OCI-LY3 (cell line): ENCODE measurements at regions not wholly inside any gene's neighbourhood (a gene's known extent, or its start where the extent isn't known, plus 50 kb on each side); places are given as distances from the start of the nearest gene placed in this dataset.

Source experiments
- H2AFZ ChIP-seq: fragments of 200-600, 300-600 bp; shearing (Covaris generic); 2 replicates; pipeline ENCODE4 v1.6.0; 2014; ENCODE audit warnings: antibody characterized with exemption, low read depth, low read length
- H3K27ac ChIP-seq: fragments of 200-600, 300-600 bp; sonication (generic); 2 replicates; pipeline ENCODE4 v1.5.1; 2014; ENCODE audit warnings: mild to moderate bottlenecking, low read length, moderate library complexity, mixed read lengths
- H3K27me3 ChIP-seq: fragments of 200-600, 300-600 bp; sonication (generic); 2 replicates; pipeline ENCODE4 v1.6.1; 2014; ENCODE audit warnings: low read depth, low read length, mixed read lengths
- H3K36me3 ChIP-seq: fragments of 200-600, 300-600 bp; sonication (generic); replicated peaks from 2 replicates; pipeline ENCODE3; 2014; ENCODE audit warnings: low read depth, low read length, mixed read lengths
- H3K4me1 ChIP-seq: fragments of 300-600, 200-600 bp; sonication (generic); 2 replicates; pipeline ENCODE4 v1.6.1; 2014; ENCODE audit warnings: low read length, mixed read lengths
- H3K4me2 ChIP-seq: fragments of 200-600, 300-600 bp; sonication (generic); 2 replicates; pipeline ENCODE4 v1.6.1; 2014; ENCODE audit warnings: low read length, mixed read lengths
- H3K4me3 ChIP-seq: fragments of 300-600, 200-600 bp; sonication (generic); 2 replicates; pipeline ENCODE4 v1.5.1; 2014; ENCODE audit warnings: antibody characterized with exemption, mild to moderate bottlenecking, low read length, moderate library complexity
- H3K79me2 ChIP-seq: fragments of 300-600, 200-600 bp; shearing (Covaris generic); 2 replicates; pipeline ENCODE4 v1.6.1; 2014; ENCODE audit warnings: mild to moderate bottlenecking, low read length, mixed read lengths
- H3K9ac ChIP-seq: fragments of 300-600, 200-600 bp; shearing (Covaris generic); 2 replicates; pipeline ENCODE4 v1.6.0; 2014; ENCODE audit warnings: mild to moderate bottlenecking, low read length, moderate library complexity
- H3K9me3 ChIP-seq: fragments of 200-600, 300-600 bp; shearing (Covaris generic); 2 replicates; pipeline ENCODE4 v1.6.1; 2014; ENCODE audit warnings: low read length, mixed read lengths; ENCODE audit not compliant: insufficient read depth
- H4K20me1 ChIP-seq: fragments of 200-600, 300-600 bp; sonication (generic); 2 replicates; pipeline ENCODE4 v1.6.1; 2016; ENCODE audit warnings: low read length, mixed read lengths; ENCODE audit not compliant: insufficient read depth
- EZH2phosphoT487 ChIP-seq: fragments of 200-600 bp; shearing (Covaris generic); IDR thresholded peaks from 2 replicates; pipeline ENCODE4 v1.6.1; 2018; ENCODE audit warnings: antibody characterized with exemption, mixed run types, low read depth
- TF ChIP-seq, protein P1 (sequence below): fragments of 200-600, 300-600 bp; sonication (generic); IDR thresholded peaks from 2 replicates; pipeline ENCODE4 v1.5.1; 2014; ENCODE audit warnings: antibody characterized with exemption, low read length, low read depth

DNA sequence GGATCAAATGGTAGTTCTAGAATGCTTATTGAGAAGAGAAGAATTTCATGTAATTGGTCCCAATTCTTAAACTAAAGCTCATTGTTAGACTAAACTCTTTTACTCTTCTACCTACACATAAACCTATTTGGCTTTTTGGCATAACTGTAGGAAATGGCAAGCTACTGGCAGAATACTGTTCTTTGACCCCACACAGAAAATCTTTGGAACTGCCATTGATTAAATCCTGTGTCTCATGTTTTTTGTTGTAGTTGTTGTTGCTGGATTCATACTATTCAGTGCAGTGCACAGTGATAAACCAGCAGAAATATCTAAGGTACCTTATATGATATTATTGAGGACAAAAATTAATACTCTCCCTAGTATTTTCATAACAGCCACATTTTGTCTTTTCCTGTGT lies 242.1 kb upstream of the SGK1 start:
- TF ChIP-seq, protein P1, sequence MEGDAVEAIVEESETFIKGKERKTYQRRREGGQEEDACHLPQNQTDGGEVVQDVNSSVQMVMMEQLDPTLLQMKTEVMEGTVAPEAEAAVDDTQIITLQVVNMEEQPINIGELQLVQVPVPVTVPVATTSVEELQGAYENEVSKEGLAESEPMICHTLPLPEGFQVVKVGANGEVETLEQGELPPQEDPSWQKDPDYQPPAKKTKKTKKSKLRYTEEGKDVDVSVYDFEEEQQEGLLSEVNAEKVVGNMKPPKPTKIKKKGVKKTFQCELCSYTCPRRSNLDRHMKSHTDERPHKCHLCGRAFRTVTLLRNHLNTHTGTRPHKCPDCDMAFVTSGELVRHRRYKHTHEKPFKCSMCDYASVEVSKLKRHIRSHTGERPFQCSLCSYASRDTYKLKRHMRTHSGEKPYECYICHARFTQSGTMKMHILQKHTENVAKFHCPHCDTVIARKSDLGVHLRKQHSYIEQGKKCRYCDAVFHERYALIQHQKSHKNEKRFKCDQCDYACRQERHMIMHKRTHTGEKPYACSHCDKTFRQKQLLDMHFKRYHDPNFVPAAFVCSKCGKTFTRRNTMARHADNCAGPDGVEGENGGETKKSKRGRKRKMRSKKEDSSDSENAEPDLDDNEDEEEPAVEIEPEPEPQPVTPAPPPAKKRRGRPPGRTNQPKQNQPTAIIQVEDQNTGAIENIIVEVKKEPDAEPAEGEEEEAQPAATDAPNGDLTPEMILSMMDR, result no peak
- no peak for TF ChIP-seq EZH2phosphoT487
- Histone ChIP-seq H3K9ac (no peak overlapping the region), H3K79me2 (no peaks in the 10 kb centered on the region), H3K9me3 (no peaks in the 10 kb centered on the region), H3K27me3 (no peaks in the 10 kb centered on the region), H3K4me1 (no peaks in the 10 kb centered on the region), H4K20me1 (no peaks in the 10 kb centered on the region), H3K4me3 (no peak overlapping the region), H3K4me2 (no peak overlapping the region), H3K27ac (no peak overlapping the region), H2AFZ (no peak overlapping the region), H3K36me3 (no peaks in the 10 kb centered on the region)

DNA sequence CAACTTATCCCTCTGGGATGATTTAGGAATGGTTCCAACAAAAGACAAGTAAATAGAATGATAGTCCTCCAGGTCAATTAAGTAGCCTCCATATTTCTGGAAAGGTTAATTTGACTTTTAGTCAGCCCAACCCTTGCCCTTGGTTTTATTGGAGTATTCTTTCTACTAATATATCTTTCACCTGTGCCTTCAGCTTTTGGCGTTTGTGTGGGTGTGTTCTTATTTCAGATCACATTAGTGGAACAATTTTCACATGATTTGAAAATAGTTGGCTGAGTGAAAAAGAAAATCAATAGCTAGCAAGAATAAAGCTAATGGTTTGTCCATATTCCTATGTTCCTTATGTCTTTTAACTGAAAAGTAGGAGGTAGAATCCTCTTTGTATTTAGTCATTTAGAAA lies 239.6 kb upstream of the SGK1 start:
- H3K4me2 ChIP-seq, result no peak overlapping the region
- no peaks in the 10 kb centered on the region for H3K9me3 ChIP-seq
- no peak overlapping the region for H3K4me3 ChIP-seq
- H3K27me3 ChIP-seq, result no peaks in the 10 kb centered on the region
- TF ChIP-seq, protein P1, result no peak
- no peak for TF ChIP-seq EZH2phosphoT487
- no peaks in the 10 kb centered on the region for H3K79me2 ChIP-seq
- H4K20me1 ChIP-seq, result no peaks in the 10 kb centered on the region
- H3K9ac ChIP-seq, result no peak overlapping the region
- no peaks in the 10 kb centered on the region for H3K36me3 ChIP-seq
- no peak overlapping the region for H2AFZ ChIP-seq
- no peak overlapping the region for H3K27ac ChIP-seq
- H3K4me1 ChIP-seq, result no peaks in the 10 kb centered on the region

DNA sequence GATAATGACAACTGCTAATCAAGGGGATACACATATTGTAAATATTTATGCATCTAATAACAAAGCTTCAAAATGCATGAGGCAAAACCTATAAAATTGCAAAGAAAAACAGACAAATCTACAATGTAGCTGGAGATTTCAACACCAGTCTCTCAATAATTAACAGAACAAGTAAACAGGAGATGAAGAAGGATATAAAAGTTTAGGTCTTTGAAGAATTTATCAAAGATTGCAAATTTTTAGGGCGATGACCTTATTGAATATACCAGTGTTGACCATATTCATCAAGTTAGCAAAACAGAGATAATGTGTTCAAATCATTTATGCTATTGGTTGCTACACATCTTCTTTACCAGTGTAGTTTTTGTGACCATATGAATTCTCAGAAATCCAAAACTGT lies 237.8 kb upstream of the SGK1 start:
- H3K4me1 ChIP-seq, result no peaks in the 10 kb centered on the region
- H3K4me2 ChIP-seq, result no peak overlapping the region
- H3K27ac ChIP-seq, result no peak overlapping the region
- TF ChIP-seq, protein P1, result no peak
- TF ChIP-seq EZH2phosphoT487, result no peak
- no peak overlapping the region for H3K4me3 ChIP-seq
- no peaks in the 10 kb centered on the region for H4K20me1 ChIP-seq
- no peaks in the 10 kb centered on the region for H3K36me3 ChIP-seq
- H2AFZ ChIP-seq, result no peak overlapping the region
- H3K79me2 ChIP-seq, result no peaks in the 10 kb centered on the region
- no peaks in the 10 kb centered on the region for H3K27me3 ChIP-seq
- H3K9me3 ChIP-seq, result no peaks in the 10 kb centered on the region
- H3K9ac ChIP-seq, result no peak overlapping the region

DNA sequence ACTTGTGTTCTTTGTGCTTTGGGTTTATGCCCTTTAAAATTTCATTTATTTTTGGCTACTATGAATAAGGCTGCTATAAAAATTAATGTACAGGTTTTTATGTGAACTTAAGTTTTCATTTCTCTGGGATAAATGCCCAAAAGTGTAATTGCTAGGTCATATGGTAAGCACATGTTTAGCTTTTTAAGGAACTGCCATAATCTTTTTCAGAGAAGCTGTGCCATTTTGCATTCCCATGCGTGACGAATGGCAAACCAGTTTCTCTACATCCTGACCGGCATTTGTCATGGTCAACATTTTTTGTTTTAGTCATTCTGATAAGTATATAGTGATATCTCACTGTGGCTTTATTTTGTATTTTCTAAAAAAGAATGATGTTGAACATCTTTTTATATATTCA lies 236.0 kb upstream of the SGK1 start:
- Histone ChIP-seq H3K27ac (no peak overlapping the region), H3K9ac (no peak overlapping the region), H3K9me3 (no peaks in the 10 kb centered on the region), H3K27me3 (no peaks in the 10 kb centered on the region), H3K79me2 (no peaks in the 10 kb centered on the region), H4K20me1 (no peaks in the 10 kb centered on the region), H2AFZ (no peak overlapping the region), H3K36me3 (no peaks in the 10 kb centered on the region), H3K4me2 (no peak overlapping the region), H3K4me3 (no peak overlapping the region), H3K4me1 (no peaks in the 10 kb centered on the region)
- no peak for TF ChIP-seq EZH2phosphoT487
